Activated CD4-positive, alpha-beta T cell treated with anti-CD3 and anti-CD28 coated beads, Interleukin-2, Interleukin-6, amounts not matched to agents 100 ng/mL and 50 ng/mL, durations not matched to agents 16 hours and 8 hours (primary cell): ENCODE measurements at regions not wholly inside any gene's neighbourhood (a gene's known extent, or its start where the extent isn't known, plus 50 kb on each side); places are given as distances from the start of the nearest gene placed in this dataset.
"Not testable (repeated sequence)": the region's sequence is repeated elsewhere in the genome, so short reads cannot be mapped to it uniquely, and the experiment has no call there.

Experiments
- DNase-seq: peaks from one replicate; pipeline ENCODE4 v3.0.0-alpha.2; 2020

DNA sequence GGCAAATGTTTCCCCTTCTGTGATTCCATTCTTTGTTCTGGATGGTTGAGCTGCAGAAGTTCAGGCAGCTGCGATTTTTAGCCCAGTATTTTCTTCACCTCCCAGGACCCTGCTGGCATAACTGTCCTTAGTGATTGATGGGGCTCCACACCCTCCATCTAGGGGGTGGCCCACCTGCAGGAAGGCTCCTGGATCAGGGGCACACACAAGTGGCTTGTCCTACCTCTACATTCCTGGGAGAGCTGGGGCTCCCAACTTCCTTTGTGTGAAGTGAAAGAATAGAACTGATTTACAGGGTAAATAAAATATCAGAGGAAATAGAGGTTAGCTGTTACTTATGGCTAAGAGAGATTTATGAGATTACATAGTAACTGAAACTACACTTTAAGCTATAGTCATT, 129.5 kb upstream of the MAP3K7 start:
- no peak for DNase-seq

DNA sequence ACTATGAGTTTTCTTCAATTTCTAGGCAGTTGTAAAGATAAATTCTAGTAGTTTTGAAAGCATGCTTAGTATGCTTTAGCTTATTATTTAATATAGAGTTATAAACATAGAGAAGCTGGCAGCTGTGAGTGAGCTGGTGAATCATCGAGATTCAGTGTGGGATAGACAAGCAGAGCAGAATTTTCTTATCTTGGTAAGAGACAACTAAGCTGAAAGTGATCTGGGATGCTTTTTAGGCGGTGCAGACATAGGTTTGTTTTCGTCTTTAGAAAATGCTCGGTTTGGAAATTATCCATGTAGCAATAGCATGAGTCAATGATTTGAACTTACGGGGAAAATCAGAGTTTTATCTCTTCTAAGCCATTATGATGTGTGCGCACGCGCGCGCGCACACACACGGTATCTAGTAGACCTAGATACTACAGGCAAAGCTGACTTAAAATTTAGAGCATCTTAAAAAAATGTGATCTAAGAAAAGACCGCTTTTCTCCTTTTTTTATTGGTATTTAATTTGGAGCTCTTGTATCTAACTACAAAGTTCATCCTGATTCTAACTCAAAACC, 128.3 kb upstream of the MAP3K7 start:
- no peak for DNase-seq

DNA sequence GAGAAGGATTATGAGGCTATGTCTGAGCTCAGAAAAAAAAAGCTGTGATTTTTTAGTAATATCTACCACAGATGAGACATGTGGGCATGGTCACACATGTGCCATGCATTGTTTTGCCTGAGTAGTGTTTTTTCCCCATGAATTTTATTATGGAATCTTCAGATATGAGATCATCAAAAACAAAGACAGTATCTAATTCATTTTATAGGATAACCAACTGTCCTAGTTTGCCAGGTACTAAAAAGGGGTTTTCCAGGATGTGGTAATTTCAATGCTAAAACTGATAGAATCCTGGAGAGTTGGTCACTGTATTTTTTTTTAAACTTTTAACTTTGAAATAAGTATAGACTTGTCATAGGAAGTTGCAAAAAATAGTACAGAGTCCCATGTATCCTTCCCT, 127.4 kb upstream of the MAP3K7 start:
- DNase-seq = no peak

DNA sequence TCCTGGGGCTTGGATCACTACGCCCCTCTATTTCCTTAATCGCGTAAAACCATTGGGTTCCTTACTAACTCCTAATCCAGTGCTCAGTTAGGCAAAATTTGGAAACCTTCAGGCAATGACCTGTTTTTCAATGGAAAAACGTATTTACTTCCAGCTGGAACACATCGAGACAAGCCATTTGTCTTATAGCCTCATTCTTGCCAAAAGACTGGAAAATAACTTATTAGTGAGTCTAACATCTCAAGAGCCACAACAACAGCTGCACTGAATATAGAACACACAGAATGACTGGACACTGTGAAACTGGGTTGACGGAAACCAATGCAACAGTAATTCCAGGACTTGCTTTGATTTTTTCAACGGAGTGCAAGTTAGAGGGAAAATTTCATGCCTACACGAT, 125.2 kb upstream of the MAP3K7 start:
- no peak for DNase-seq

DNA sequence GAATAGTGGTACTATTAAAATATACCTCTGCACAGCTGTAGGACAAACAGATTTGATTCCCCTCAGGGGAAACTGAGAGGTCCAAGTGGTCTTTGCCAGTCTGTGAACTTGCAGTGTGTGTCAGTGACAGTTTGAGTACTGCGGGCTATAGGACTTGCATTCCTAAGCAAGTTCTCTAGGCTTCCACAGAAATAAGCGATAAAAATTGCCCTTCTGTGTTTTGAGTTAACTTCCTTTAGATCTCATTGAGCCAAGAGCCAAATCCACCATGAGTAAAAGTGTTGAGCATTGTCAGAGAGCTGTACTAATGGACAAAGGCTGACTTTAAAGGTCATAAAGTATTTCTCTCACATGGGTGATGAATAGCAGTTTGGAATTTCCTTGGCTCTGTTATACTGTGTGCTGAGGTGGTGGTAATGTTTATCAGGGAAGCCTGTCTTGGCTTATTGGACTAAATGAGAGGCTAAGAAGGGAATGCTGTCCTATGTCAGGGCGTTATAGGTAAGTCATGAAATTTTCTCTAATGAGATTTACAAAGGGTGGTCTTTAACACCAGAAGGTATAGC, 122.6 kb upstream of the MAP3K7 start:
- no peak for DNase-seq

DNA sequence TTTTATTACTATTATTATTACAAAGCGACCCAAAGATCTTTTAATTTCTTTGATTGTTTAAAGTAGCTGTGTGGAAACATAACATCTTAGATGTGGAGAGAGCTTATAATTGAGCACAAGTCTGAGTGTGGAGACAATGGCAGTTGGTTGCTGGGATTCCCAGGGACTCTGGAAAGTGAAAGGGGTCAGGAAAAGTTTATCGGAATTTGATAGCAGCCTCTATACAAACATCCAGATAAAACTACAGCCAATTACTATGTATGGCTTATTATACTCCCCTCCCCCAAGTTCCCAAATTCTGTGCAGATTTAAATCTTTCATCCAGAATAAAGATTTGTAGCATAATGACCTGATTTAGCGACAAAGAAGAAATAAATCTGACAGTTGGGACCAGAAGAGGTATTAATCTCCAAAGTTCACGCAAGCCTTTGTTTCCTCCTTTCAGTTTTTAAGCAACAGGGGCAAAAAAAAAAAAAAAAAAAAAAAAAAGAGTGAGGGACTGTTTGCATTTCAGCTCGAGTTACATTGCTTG, 121.4 kb upstream of the MAP3K7 start:
- DNase-seq = no peak

DNA sequence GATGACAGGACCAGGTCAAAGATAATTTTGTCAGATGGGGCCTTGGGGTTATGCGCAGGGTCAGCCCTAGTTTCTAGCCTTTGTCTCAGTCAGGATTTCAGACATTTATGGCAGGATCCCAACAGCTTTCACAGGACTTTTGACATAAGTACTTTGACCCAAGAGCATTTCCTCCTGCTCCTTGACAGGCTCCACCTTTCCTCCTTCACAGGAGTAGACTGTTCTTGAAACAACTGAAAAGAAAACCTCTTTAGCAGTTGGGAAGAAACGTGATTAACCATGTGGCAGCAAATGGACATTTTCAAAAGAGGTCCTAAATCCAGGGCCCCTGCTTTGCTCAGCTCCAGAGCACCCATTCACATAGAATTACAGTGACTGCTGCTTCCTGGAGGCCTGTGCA, 120.4 kb upstream of the MAP3K7 start:
- no peak for DNase-seq

DNA sequence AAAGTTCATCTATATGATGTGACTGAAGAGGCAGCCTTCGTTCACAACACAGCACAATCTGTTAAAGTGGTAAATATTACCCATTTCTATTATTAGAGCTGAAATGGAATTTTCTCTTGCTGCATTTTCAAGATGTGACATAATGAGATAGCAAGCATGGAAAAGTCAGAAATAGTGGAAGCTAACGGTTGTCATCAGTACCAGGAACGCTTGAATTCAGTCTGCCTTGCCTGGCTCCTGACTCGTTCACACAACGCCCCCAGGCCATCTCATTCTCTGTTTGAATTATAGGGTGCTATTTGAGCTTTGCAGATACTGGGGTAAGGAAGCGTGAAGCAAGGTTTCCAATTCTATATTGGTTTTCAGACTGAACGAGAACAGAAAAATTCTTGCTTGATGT, 116.5 kb upstream of the MAP3K7 start:
- DNase-seq = no peak

DNA sequence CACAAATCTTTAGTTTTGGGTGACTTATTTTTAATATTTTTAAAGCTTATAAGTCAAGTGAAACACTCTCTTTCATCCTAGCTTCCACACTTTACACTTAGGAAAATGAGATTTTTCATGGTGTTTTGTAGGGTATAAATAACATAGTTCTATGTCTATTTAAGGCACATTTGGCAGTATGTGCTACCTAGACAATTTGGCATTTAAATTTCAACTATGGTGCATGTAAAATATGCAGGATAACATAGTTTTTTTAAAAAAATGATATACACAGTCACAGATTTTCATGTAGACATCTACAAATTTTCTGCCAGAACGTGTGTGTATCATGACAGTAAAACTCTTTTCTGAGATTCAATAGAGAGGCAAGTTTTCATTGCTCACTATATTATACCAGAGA, 115.1 kb upstream of the MAP3K7 start:
- DNase-seq = no peak

DNA sequence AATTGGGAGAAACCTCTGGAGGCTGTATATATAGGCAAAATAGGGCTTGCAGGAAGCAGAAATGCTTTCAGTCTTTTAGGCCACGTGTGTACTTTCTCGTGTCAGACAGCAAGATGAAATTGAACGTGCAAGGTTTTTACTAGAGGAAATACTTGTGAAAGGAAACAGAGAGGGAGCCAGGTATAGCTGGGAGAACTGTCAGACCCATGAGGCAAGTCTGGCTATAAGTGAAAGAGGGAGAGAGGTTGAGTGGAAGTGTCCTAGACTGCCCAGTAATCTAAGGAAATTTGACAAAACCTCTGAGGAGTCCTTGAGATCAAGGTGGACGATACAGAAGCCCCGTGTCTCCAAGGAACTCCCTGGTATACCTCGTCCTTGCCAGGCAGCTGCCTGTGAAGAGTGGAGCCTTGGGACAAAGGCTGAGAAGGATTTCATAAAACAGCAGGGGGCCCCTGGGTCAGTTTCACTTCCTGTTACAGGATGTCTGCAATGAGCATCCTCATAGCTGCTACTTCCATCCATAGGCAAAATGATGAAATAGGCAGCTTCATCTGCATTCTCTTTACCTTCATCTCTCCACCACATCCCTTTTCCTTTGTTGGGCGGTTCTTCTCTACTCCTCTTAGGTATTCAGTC, 114.4 kb upstream of the MAP3K7 start:
- DNase-seq = peak; percentile 4

DNA sequence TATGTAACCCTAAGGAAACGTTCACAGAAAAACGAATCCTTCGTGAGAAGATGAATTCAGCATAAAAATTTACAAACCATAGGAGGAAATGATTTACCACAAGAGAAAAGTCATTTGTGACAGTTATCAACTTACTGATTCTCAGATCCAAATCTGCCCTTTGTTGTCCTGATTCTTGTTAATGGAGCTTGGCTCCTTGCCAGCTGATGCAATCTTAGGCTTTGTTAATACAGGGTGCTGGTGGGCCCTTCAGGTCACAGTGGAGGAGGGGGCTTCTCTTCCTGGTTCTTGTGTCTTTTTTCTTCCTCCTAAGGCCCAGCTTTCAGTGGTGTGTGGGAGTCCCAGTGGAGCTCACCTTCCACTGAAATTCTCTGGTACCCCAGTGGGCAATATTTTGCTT, 108.4 kb upstream of the MAP3K7 start:
- DNase-seq = no peak

DNA sequence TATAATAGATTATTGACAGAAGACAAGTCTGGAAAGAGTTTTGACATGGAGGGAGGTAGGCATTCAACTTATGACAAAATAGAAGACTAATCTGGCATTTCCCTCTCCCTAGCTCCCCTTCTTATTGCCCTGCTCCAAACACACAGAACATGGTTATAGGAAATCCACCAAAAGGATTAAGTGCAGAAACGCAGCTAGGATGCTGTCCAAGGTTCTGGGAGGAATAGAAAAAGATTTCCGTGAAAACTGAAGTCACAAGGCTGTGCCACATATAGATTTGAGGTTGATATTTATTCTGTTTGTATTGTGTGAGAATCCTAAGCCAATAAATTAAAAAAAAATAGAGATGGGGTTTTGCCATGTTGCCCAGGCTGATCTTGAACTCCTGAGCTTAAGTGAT, 107.9 kb upstream of the MAP3K7 start:
- no peak for DNase-seq

DNA sequence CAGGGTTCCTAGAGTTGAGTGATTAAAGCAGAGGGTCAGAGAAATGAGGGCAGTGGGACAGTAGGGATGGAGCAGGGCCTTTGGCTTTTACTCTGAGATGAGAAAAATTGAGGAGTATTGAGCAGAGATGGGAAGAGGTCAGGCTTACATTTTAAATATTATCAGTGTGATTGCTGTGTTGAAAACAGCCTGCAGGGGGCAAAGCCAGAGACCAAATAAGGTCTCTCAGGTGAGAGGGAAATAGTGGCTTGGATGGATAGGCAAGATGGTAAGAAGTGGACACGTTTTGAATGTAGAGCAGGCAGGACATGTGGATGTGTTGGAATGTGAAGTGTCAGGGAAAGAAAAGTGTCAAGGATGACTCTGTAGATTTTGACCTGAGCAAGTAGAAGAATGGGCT, 105.0 kb upstream of the MAP3K7 start:
- DNase-seq = no peak

DNA sequence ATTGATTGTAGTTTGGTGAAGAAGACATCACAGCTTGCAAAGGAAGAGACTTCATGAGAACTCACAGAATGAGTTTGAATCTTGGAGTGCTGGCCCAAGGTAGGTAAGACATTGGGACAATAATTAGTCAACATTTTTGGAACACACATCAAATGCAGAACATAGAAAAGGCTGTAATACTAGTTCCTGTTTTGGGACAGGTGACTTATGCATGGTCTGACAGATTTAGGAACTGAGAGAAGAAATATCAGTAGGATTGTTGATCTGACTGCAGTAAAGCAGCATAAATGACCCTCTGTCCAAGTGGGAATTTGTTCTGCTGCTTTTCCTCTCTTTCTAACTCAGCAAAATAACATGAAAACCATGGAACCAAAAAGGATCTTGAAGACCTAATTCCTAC, 102.3 kb upstream of the MAP3K7 start:
- no peak for DNase-seq

DNA sequence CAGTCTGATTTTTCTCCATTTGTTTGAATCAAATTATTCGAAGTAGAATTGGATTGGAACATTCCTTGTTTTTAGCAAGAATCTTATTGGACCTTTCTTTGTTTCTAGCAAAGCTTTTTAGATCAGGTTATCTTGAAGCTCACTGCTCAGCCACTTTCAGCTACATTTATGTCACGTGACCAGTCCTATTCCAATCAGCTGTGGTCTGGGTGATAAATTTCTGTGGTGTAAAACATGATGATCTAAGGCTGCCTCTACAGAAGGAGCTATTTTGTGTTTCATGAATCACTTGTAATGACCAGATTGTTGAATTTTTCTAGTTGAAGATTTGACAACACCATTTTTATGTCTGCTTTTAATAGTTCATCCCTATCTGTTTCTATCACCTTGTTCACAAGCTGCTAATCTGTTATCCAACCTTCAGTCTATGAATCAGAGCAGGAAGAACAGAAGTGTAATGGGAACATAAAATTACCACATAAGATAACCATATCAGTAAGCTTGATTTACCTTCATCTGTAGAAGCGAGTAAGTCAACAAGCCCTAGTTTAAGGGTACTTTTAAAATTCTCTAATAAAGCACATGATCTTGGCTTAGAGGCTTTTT, 101.0 kb upstream of the MAP3K7 start:
- no peak for DNase-seq

DNA sequence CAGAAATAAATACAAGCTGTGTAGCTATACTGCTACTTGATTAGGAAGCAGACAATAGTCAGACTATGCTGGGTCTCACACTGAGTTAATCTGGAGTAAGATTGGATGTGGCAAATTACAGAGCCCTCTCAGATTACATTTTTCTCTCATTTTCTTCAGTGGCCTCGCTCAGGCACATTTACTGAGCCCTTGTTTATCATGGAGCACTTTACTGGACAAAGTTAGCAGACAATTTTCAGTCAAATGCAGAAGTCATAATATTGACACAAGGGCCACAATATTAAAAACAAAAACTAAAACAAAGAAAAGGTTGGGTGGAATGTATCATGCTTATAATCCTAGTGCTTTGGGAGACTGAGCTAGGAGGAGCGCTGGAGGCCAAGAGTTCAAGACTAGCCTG, 95.0 kb upstream of the MAP3K7 start:
- DNase-seq = no peak

DNA sequence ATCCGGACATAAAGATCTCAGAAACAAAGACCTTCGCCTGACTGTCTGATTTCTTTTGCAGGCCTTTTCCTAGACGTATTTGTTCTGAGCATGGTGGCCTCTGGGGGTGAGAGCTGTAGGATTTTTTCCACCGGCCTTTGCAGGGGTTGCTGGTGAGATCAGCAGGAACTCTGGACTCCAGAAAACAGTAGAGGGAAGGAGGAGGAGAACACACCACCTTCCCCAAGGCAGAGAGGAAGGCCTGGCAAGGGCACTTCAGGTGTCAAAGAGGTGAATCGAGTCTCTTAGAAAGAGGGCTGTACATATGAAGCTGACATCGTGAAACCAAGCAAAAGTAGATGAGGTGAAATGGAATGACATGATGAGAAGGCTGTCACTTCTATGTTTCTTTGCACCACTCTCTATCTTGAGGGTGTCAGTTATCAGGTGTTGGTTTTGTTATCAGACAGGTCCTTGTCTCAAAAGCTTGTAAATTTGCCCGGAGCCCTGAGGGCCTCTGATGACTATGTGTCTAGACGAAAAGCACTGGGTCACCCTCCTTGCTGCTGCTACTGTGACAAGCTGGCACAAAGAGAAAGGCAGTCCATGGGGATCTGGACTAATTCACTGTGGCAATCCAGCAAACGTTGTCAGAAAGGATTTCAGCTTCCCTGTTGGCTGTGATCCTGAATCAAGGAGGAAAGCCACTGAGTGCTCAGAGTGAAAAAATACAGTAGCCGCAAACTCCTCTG, 91.3 kb upstream of the MAP3K7 start:
- DNase-seq = no peak

DNA sequence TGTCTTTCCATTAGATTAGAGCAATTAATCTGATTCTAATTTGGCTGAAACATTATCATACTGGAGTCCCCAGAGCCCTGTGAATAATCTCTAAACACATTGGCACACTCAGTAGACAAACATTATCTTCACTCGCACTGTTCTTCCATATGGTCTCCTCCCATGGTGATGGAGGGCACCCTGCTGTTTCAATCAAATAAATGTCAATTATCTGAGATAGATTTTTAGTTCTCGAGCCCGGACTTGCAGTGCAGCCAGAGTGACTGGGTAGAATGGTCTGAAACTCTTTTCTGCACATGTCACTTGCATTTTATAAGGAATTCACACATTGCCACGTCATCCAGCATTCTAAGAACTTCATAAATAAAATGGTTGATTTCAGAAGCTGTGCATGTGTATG, 90.6 kb upstream of the MAP3K7 start:
- no peak for DNase-seq

DNA sequence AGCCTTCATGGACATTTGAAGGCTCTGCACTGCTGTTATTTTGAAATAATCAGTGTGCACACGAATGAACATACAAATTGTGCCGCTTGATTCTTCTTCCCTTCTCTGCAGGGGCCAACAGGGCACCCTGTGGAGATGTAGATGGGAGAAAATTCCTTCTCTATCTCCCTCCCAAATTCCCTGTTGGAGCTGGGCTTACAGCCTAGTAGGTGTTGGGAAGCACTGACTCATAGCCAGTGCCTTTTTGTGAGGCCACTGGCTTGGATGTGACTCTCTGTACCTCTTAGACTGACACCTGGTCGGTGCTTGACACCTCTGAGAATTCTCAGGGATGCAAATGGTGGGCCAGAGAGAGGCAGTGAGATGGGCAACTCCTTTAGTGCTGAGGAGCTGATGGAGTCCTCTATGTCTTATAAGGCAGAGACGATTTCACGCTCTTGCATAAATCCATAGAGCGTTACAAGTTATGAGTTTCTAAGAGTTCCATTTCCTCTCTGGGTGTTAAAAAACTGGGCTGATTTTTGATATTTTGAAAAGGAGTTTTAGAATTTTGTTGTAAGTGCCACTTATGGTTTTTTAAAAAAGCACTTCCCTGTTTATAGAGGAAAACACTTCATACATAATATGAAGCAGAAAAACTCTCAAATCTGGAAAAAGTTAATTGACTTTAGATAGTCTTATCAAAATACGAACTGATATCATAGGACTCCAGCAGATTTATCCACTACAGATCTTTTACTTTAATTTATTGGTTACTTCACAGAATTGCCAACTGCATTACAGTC, 89.8 kb upstream of the MAP3K7 start:
- no peak for DNase-seq

DNA sequence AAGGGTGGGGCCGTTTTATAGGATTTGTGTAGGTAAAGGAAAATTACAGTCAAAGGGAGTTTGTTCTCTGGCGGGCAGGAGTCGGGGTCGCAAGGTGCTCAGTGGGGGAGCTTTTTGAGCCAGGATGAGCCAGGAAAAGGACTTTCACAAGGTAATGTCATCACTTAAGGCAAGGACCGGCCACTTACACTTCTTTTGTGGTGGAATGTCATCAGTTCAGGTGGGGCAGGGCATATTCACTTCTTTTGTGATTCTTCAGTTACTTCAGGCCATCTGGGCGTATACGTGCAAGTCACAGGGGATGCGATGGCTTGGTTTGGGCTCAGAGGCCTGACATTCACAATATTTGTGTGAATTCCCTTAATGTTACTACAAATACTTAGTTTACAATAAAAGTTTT, 88.2 kb upstream of the MAP3K7 start:
- not testable (repeated sequence) for DNase-seq

DNA sequence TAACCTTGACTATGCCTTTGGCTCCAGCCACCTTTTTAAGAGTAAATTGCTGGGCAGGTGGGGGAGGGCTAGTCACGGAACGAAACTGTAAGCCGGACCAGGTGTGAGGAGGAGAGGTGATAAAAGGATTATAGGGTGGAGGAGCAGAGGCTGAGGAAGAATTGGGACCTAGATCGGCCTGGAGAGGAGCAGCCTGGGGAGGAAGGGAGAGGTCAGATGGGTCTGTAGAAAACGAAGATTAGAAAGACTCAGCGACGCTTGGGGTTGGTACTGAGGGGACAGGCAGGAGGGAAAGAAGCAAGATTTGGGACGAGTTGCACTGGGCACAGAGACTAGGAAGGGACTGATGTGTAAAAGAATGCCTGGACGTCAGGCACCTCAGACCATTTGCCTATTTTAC, 87.2 kb upstream of the MAP3K7 start:
- not testable (repeated sequence) for DNase-seq

DNA sequence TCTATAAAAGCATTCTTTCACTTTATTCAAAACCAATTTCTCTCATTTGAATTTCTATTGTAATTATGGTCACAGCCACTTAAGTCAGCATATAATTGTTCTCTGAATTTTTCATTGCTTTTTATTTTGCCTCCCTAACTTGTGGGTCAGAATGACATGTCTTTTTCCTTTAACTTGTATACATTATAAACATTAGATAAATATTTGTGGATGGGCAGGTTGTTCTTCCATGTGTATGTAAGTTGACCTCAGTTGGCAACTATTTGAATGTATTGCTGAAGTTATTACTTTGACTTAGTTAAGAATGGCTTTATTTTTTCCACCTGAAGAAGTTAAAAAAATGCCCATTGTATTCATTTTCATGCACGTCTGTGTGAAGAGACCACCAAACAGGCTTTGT, 83.0 kb upstream of the MAP3K7 start:
- no peak for DNase-seq

DNA sequence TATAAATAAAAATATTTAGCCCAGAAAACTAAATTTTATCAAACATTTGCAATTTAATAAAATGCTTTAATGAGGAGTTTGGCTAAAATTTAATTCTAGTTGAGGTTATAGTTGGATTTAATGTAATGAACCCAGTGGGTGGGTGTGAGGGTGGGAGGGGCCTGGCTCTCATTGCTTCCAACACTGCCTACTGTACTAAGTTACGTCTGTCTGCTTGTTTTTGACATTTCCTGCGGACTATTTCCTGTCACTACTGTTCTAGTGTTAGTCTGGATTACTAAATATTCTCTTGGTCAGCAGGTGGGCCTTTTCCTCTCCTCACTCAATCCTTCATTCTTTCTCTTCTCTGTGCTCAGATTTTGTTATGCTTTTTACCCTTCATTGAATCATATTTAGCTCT, 82.5 kb upstream of the MAP3K7 start:
- no peak for DNase-seq
